MM.1S (cell line): ENCODE measurements at regions not wholly inside any gene's neighbourhood (a gene's known extent, or its start where the extent isn't known, plus 50 kb on each side); places are given as distances from the start of the nearest gene placed in this dataset.

Source experiments
- CTCF ChIP-seq: fragments of 300-600 bp; sonication (generic); IDR thresholded peaks from 2 replicates; pipeline ENCODE4 v1.5.1; 2016; ENCODE audit warnings: antibody characterized with exemption, low read length, mixed read lengths
- EZH2phosphoT487 ChIP-seq: fragments of 300-600 bp; sonication (generic); IDR thresholded peaks from 2 replicates; pipeline ENCODE4 v1.6.1; 2018; ENCODE audit warnings: antibody characterized with exemption, low read length

- TF ChIP-seq CTCF (no peak), EZH2phosphoT487 (no peak)
Observed at GRCh38 chr3:153618176-153618575, 456.1 kb downstream of the RAP2B start.
